ENCODE measurements at regions not wholly inside any gene's neighbourhood (a gene's known extent, or its start where the extent isn't known, plus 50 kb on each side); places are given as distances from the start of the nearest gene placed in this dataset.

DNA sequence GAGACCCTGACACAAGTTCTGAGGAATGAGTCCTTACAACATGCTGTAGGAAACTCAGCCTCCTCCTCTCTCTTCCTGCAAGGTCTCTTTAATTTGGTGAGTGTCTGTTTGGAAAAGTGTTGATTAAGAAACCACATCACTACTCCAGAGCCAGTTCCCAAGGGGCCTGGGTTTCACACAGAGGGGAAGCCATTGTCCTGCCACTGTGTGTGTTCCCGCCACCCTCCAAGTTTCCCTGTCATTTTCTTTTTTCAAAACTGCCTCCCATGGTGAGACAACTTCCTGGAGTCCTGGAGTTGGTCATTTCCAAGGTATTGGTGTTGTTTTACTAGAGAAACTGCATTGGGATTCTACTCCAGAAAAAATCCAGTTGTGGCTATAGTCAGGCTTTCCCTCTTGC is 232.0 kb upstream of the PARD3B start:
- H4K20me1 ChIP-seq (ENCODE audit: control insufficient read depth, extremely low read depth, insufficient read depth, low read length) = no peaks in the 10 kb centered on the region
- FAIRE-seq = no peak
- no peak overlapping the region for H3K27ac ChIP-seq (ENCODE audit: control insufficient read depth, insufficient read depth, low read length)
- dilution Hi-C loops (cut with MboI; ENCODE audit: extremely low pct_ligation_motif_present, low sequenced_read_pairs) = no loop called here
- H3K9ac ChIP-seq (ENCODE audit: control insufficient read depth, extremely low read depth, insufficient read depth, low read length) = no peak overlapping the region
- H3K4me3 ChIP-seq (ENCODE audit: control insufficient read depth in 2 of 3, extremely low read depth in 1 of 3, insufficient read depth in 2 of 3, low read depth in 1 of 3, low read length in 3 of 3) = no peak overlapping the region
- H3K4me1 ChIP-seq (ENCODE audit: control insufficient read depth, extremely low read depth, insufficient read depth, low read length) = no peaks in the 10 kb centered on the region
- no peaks in the 10 kb centered on the region for H3K79me2 ChIP-seq (ENCODE audit: control insufficient read depth, insufficient read depth, low read length)
- H3K9me1 ChIP-seq (ENCODE audit: control insufficient read depth, extremely low read depth, insufficient read depth, low read length) = no peaks in the 10 kb centered on the region
- no peak for DNase-seq (ENCODE audit: low read depth, low spot score)
- H2AFZ ChIP-seq (ENCODE audit: control insufficient read depth, low read length) = no peak overlapping the region
- no peak for TF ChIP-seq EZH2 (IDR thresholded peaks at IDR 0.05; ENCODE audit: low read length)
- no peaks in the 10 kb centered on the region for H3K36me3 ChIP-seq (ENCODE audit: control insufficient read depth in 2 of 2, extremely low read depth in 1 of 2, insufficient read depth in 2 of 2, low read length in 2 of 2)
- H3K4me2 ChIP-seq (ENCODE audit: control insufficient read depth, extremely low read depth, insufficient read depth, low read depth, low read length) = no peak overlapping the region
- no peaks in the 10 kb centered on the region for H3K27me3 ChIP-seq (ENCODE audit: control insufficient read depth, extremely low read depth, insufficient read depth, low read length)
- no peaks in the 10 kb centered on the region for H3K9me3 ChIP-seq (ENCODE audit: control insufficient read depth, low read depth, low read length)

DNA sequence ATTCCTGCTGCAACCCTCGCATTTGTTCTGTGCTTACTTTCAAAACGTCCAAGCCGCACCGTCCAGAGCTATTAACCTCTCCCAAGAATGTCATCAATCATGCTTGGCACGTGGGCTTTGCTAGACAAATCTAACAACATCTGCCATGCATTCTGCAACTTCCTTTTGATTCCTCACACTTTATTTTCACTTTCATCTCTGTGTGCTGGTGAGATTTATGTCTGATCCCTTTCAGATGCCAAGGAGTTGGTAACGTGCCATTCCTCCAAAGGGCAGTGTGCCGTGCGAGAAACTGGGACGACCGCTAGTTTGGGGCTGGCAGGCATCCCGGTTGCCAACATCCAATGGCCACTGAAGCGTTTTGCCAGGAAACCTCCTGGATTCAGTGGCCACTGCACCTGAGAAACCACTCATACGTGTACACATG is 230.0 kb upstream of the PARD3B start:
- DNase-seq (ENCODE audit: low read depth, low spot score) (no peak), FAIRE-seq (no peak)
- dilution Hi-C loops (cut with MboI; ENCODE audit: extremely low pct_ligation_motif_present, low sequenced_read_pairs) = no loop called here
- H2AFZ ChIP-seq (ENCODE audit: control insufficient read depth, low read length) = no peak overlapping the region
- H4K20me1 ChIP-seq (ENCODE audit: control insufficient read depth, extremely low read depth, insufficient read depth, low read length) = no peaks in the 10 kb centered on the region
- H3K9ac ChIP-seq (ENCODE audit: control insufficient read depth, extremely low read depth, insufficient read depth, low read length) = no peak overlapping the region
- H3K36me3 ChIP-seq (ENCODE audit: control insufficient read depth in 2 of 2, extremely low read depth in 1 of 2, insufficient read depth in 2 of 2, low read length in 2 of 2) = no peaks in the 10 kb centered on the region
- no peaks in the 10 kb centered on the region for H3K27me3 ChIP-seq (ENCODE audit: control insufficient read depth, extremely low read depth, insufficient read depth, low read length)
- no peaks in the 10 kb centered on the region for H3K9me3 ChIP-seq (ENCODE audit: control insufficient read depth, low read depth, low read length)
- H3K27ac ChIP-seq (ENCODE audit: control insufficient read depth, insufficient read depth, low read length) = no peak overlapping the region
- no peak for TF ChIP-seq EZH2 (IDR thresholded peaks at IDR 0.05; ENCODE audit: low read length)
- TF ChIP-seq, protein P1, sequence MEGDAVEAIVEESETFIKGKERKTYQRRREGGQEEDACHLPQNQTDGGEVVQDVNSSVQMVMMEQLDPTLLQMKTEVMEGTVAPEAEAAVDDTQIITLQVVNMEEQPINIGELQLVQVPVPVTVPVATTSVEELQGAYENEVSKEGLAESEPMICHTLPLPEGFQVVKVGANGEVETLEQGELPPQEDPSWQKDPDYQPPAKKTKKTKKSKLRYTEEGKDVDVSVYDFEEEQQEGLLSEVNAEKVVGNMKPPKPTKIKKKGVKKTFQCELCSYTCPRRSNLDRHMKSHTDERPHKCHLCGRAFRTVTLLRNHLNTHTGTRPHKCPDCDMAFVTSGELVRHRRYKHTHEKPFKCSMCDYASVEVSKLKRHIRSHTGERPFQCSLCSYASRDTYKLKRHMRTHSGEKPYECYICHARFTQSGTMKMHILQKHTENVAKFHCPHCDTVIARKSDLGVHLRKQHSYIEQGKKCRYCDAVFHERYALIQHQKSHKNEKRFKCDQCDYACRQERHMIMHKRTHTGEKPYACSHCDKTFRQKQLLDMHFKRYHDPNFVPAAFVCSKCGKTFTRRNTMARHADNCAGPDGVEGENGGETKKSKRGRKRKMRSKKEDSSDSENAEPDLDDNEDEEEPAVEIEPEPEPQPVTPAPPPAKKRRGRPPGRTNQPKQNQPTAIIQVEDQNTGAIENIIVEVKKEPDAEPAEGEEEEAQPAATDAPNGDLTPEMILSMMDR (optimal IDR thresholded peaks at IDR 0.05 in 1 of 3, IDR thresholded peaks at IDR 0.05 in 1 of 3, conservative IDR thresholded peaks at IDR 0.05 in 1 of 3; ENCODE audit: extremely low read depth in 1 of 3, insufficient read depth in 2 of 3, low read length in 3 of 3) = no peak
- no peaks in the 10 kb centered on the region for H3K4me1 ChIP-seq (ENCODE audit: control insufficient read depth, extremely low read depth, insufficient read depth, low read length)
- H3K9me1 ChIP-seq (ENCODE audit: control insufficient read depth, extremely low read depth, insufficient read depth, low read length) = no peaks in the 10 kb centered on the region
- H3K4me2 ChIP-seq (ENCODE audit: control insufficient read depth, extremely low read depth, insufficient read depth, low read depth, low read length) = no peak overlapping the region
- H3K4me3 ChIP-seq (ENCODE audit: control insufficient read depth in 2 of 3, extremely low read depth in 1 of 3, insufficient read depth in 2 of 3, low read depth in 1 of 3, low read length in 3 of 3) = no peak overlapping the region
- no peaks in the 10 kb centered on the region for H3K79me2 ChIP-seq (ENCODE audit: control insufficient read depth, insufficient read depth, low read length)

DNA sequence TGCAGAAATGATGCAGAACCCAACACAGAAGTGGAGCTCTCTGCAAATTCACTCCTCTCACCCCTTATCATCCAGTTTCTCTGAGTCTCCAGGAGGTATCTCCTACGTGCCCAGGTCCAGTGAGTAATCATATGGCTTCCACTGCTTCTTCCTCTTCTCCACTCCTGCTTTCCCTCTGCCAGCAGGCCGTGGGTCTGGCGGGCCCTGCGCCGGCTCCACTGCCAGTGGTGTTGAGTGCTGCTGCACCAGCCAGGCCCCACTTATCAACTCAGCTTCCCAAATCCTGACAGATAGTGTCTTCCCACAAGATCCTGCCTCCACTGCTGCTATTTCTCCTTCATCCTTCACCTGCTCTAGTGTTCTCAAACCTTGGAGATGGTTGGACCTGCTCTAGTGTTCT is 227.6 kb upstream of the PARD3B start:
- TF ChIP-seq EZH2 (IDR thresholded peaks at IDR 0.05; ENCODE audit: low read length) = no peak
- TF ChIP-seq, protein P1 (optimal IDR thresholded peaks at IDR 0.05 in 1 of 3, IDR thresholded peaks at IDR 0.05 in 1 of 3, conservative IDR thresholded peaks at IDR 0.05 in 1 of 3; ENCODE audit: extremely low read depth in 1 of 3, insufficient read depth in 2 of 3, low read length in 3 of 3) = no peak
- DNase-seq (ENCODE audit: low read depth, low spot score) = no peak

More for the DNA sequence above, 227.6 kb upstream of the PARD3B start:
- no peak for FAIRE-seq
- Histone ChIP-seq H3K4me2 (ENCODE audit: control insufficient read depth, extremely low read depth, insufficient read depth, low read depth, low read length) (no peak overlapping the region), H3K27ac (ENCODE audit: control insufficient read depth, insufficient read depth, low read length) (no peak overlapping the region), H3K27me3 (ENCODE audit: control insufficient read depth, extremely low read depth, insufficient read depth, low read length) (no peaks in the 10 kb centered on the region), H3K79me2 (ENCODE audit: control insufficient read depth, insufficient read depth, low read length) (no peaks in the 10 kb centered on the region), H3K4me1 (ENCODE audit: control insufficient read depth, extremely low read depth, insufficient read depth, low read length) (peaks cover 7% of the 10 kb centered on the region), H2AFZ (ENCODE audit: control insufficient read depth, low read length) (no peak overlapping the region), H3K9me1 (ENCODE audit: control insufficient read depth, extremely low read depth, insufficient read depth, low read length) (no peaks in the 10 kb centered on the region), H3K36me3 (ENCODE audit: control insufficient read depth in 2 of 2, extremely low read depth in 1 of 2, insufficient read depth in 2 of 2, low read length in 2 of 2) (no peaks in the 10 kb centered on the region), H4K20me1 (ENCODE audit: control insufficient read depth, extremely low read depth, insufficient read depth, low read length) (no peaks in the 10 kb centered on the region), H3K4me3 (ENCODE audit: control insufficient read depth in 2 of 3, extremely low read depth in 1 of 3, insufficient read depth in 2 of 3, low read depth in 1 of 3, low read length in 3 of 3) (no peak overlapping the region), H3K9me3 (ENCODE audit: control insufficient read depth, low read depth, low read length) (no peaks in the 10 kb centered on the region), H3K9ac (ENCODE audit: control insufficient read depth, extremely low read depth, insufficient read depth, low read length) (no peak overlapping the region)
- dilution Hi-C loops (cut with MboI; ENCODE audit: extremely low pct_ligation_motif_present, low sequenced_read_pairs) = no loop called here

Measured in keratinocyte (primary cell).